HEK293 (cell line): ENCODE measurements at regions not wholly inside any gene's neighbourhood (a gene's known extent, or its start where the extent isn't known, plus 50 kb on each side); places are given as distances from the start of the nearest gene placed in this dataset.

Experiments used
- CTCF ChIA-PET: fragments of 350-600 bp; formaldehyde crosslinking; extraction: SDS; loops from one replicate; lab custom pipeline; 2021; ENCODE audit warnings: antibody characterized with exemption; lab: Yijun Ruan, JAX
- POLR2A ChIA-PET: fragments of 300-600 bp; formaldehyde crosslinking; extraction: SDS; loops from one replicate; lab custom pipeline; 2020; ENCODE audit warnings: antibody characterized with exemption, inconsistent platforms; lab: Yijun Ruan, JAX
- H3K27ac ChIP-seq: fragments of 200-500 bp; sonication (Bioruptor generic); 2 replicates; pipeline ENCODE4 v1.5.1; 2014; ENCODE audit warnings: low read depth, low read length, control low read depth, inconsistent platforms; ENCODE audit errors: extremely low read depth
- H3K36me3 ChIP-seq, 2 experiments: fragments of 200-500 bp in 1 of 2; sonication (Bioruptor generic) in 1 of 2; 1 replicate in 1 of 2; 2 replicates in 1 of 2; pipeline ENCODE4 v1.5.1; 2014 to 2017; ENCODE audit warnings: inconsistent platforms in 2 of 2, low read length in 2 of 2; ENCODE audit not compliant: control insufficient read depth in 2 of 2, insufficient read depth in 1 of 2
- H3K4me1 ChIP-seq: fragments of 200-500 bp; sonication (Bioruptor generic); 2 replicates; pipeline ENCODE4 v1.5.1; 2014; ENCODE audit warnings: mild to moderate bottlenecking, low read length, inconsistent platforms; ENCODE audit not compliant: control insufficient read depth, insufficient read depth
- H3K4me3 ChIP-seq: 2 replicates; pipeline ENCODE4 v1.5.1; 2011; ENCODE audit warnings: low read depth, mild to moderate bottlenecking, control low read depth, low read length, moderate library complexity
- H3K9me3 ChIP-seq: fragments of 200-500 bp; sonication (Bioruptor generic); 2 replicates; pipeline ENCODE4 v1.5.1; 2014; ENCODE audit warnings: low read depth, low read length, inconsistent platforms; ENCODE audit not compliant: control insufficient read depth, insufficient read depth
- BCL11B ChIP-seq: fragments of 450-650 bp; formaldehyde crosslinking; IDR thresholded peaks from 2 replicates; pipeline ENCODE4 v1.5.1; 2016; ENCODE audit warnings: low read depth, missing biosample characterization, missing genetic modification characterization
- CTCF ChIP-seq: fragments of 450-650 bp; formaldehyde crosslinking; IDR thresholded peaks from 2 replicates; pipeline ENCODE4 v1.5.1; 2016; ENCODE audit warnings: missing biosample characterization, missing genetic modification characterization
- REST ChIP-seq: fragments of 450-650 bp; formaldehyde crosslinking; IDR thresholded peaks from 2 replicates; pipeline ENCODE4 v1.5.1; 2016; ENCODE audit warnings: missing biosample characterization, missing genetic modification characterization
- TCF7L2 ChIP-seq: IDR thresholded peaks from 2 replicates; pipeline ENCODE4 v1.6.1; 2011; ENCODE audit warnings: low read depth, mild to moderate bottlenecking, inconsistent platforms, low read length, moderate library complexity, borderline replicate concordance
- WT1 ChIP-seq: fragments of 450-650 bp; formaldehyde crosslinking; IDR thresholded peaks from 2 replicates; pipeline ENCODE4 v1.5.1; 2016; ENCODE audit warnings: missing biosample characterization, missing genetic modification characterization
- ZBTB6 ChIP-seq: fragments of 450-650 bp; formaldehyde crosslinking; IDR thresholded peaks from 2 replicates; pipeline ENCODE4 v1.5.1; 2017; ENCODE audit warnings: missing biosample characterization, missing genetic modification characterization
- ZBTB7A ChIP-seq: fragments of 450-650 bp; formaldehyde crosslinking; IDR thresholded peaks from 2 replicates; pipeline ENCODE4 v1.5.1; 2016; ENCODE audit warnings: low read depth, missing biosample characterization, missing genetic modification characterization
- ZFP37 ChIP-seq: fragments of 450-650 bp; formaldehyde crosslinking; IDR thresholded peaks from 2 replicates; pipeline ENCODE4 v1.5.1; 2016; ENCODE audit warnings: missing biosample characterization, missing genetic modification characterization
- ZIC2 ChIP-seq: fragments of 450-650 bp; formaldehyde crosslinking; IDR thresholded peaks from 2 replicates; pipeline ENCODE4 v1.5.1; 2016; ENCODE audit warnings: missing biosample characterization, missing genetic modification characterization
- ZNF112 ChIP-seq: fragments of 450-650 bp; formaldehyde crosslinking; IDR thresholded peaks from 2 replicates; pipeline ENCODE4 v1.5.0; 2017; ENCODE audit warnings: missing biosample characterization, missing genetic modification characterization
- ZNF133 ChIP-seq: fragments of 450-650 bp; formaldehyde crosslinking; IDR thresholded peaks from 2 replicates; pipeline ENCODE4 v1.5.1; 2016; ENCODE audit warnings: missing biosample characterization, missing genetic modification characterization
- ZNF140 ChIP-seq: fragments of 450-650 bp; formaldehyde crosslinking; IDR thresholded peaks from 2 replicates; pipeline ENCODE4 v1.5.1; 2016; ENCODE audit warnings: missing biosample characterization, missing genetic modification characterization
- ZNF221 ChIP-seq: fragments of 450-650 bp; formaldehyde crosslinking; IDR thresholded peaks from 2 replicates; pipeline ENCODE4 v1.5.1; 2017; ENCODE audit warnings: missing biosample characterization, missing genetic modification characterization, borderline replicate concordance
- ZNF280D ChIP-seq: fragments of 450-650 bp; formaldehyde crosslinking; IDR thresholded peaks from 2 replicates; pipeline ENCODE4 v1.5.1; 2016; ENCODE audit warnings: missing biosample characterization, missing genetic modification characterization
- ZNF423 ChIP-seq: fragments of 450-650 bp; formaldehyde crosslinking; IDR thresholded peaks from 2 replicates; pipeline ENCODE4 v1.5.1; 2016; ENCODE audit warnings: missing biosample characterization, missing genetic modification characterization
- ZNF558 ChIP-seq: fragments of 450-650 bp; formaldehyde crosslinking; IDR thresholded peaks from 2 replicates; pipeline ENCODE4 v1.5.1; 2016; ENCODE audit warnings: missing biosample characterization, missing genetic modification characterization
- ZNF560 ChIP-seq: fragments of 450-650 bp; formaldehyde crosslinking; IDR thresholded peaks from 2 replicates; pipeline ENCODE4 v1.5.1; 2017; ENCODE audit warnings: missing biosample characterization, missing genetic modification characterization, borderline replicate concordance
- ZNF571 ChIP-seq: fragments of 450-650 bp; formaldehyde crosslinking; IDR thresholded peaks from 2 replicates; pipeline ENCODE4 v1.5.0; 2017; ENCODE audit warnings: missing biosample characterization, missing genetic modification characterization
- ZNF664 ChIP-seq: fragments of 450-650 bp; formaldehyde crosslinking; IDR thresholded peaks from 2 replicates; pipeline ENCODE4 v1.5.1; 2016; ENCODE audit warnings: missing biosample characterization, missing genetic modification characterization
- ZNF837 ChIP-seq: fragments of 450-650 bp; formaldehyde crosslinking; IDR thresholded peaks from 2 replicates; pipeline ENCODE4 v1.5.1; 2016; ENCODE audit warnings: missing biosample characterization, missing genetic modification characterization
- TF ChIP-seq, protein P1 (sequence below): fragments of 450-650 bp; formaldehyde crosslinking; IDR thresholded peaks from 2 replicates; pipeline ENCODE4 v1.5.1; 2017; ENCODE audit warnings: missing biosample characterization, missing genetic modification characterization

DNA sequence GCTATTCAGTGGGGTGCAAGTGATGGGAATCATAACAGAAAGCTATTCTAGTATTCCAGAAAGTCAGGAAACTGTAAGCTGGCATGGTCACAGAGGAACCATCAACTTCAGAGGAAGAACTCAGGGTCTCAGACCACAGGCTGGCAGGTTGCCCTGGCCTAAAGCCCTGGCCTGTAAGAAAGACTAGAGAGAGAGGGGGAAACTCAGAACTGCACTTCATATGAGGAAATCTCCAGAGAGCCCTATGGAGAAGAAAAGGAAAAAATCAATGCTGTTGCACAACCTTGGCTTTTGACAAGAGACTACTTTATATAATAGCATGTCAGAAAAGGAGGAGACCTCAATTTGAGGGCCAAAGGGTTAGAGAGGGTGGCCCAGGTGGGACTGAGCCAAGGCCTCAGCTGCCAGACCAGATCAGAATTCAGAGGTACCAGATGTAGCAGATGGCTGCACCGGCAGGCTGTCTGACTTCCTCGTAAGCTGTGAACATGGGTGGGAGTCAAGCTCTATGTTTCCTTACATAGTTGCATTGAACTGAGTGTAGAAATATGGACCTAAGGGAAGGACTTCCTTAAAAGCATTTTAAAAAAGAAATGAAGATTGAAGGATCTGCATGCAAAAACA, 333.8 kb downstream of the PDCD6IP start:
- TF ChIP-seq ZNF558 (no peak), CTCF (tag by site-specific recombination) (no peak), ZNF837 (no peak)
- H3K9me3 ChIP-seq = no peaks in the 10 kb centered on the region
- no peak overlapping the region for H3K4me3 ChIP-seq
- ChIA-PET CTCF (interaction anchor here (0.5 kb wide), 1 partner anchor 152 kb away, joined by 3 read pairs; no protein-coding TSS in a partner anchor), POLR2A (no interaction called here)
- no peaks in the 10 kb centered on the region for H3K4me1 ChIP-seq
- H3K27ac ChIP-seq = no peak overlapping the region
- no peaks in the 10 kb centered on the region for H3K36me3 ChIP-seq

DNA sequence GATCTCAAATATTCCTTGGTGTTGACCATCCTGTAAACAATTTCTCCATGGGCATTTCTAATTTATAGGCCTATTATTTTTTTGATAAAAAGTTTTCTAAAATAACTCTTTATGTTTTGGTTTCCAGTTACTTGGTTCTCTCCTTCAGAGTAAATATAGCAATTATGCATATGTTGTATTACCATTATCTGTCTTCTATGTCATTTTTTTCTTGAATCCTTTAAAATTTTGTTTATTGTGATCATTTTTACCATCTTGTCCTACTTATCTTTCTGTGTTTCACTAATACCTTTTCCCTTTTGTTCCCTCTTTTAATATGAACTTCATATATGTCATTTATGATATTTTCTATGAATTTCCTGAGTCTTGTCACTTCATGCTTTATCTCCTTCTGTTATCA, 341.1 kb downstream of the PDCD6IP start:
- no peak overlapping the region for H3K4me3 ChIP-seq
- H3K27ac ChIP-seq = no peak overlapping the region
- ChIA-PET POLR2A (no interaction called here), CTCF (interaction anchor here (0.6 kb wide), 1 partner anchor 113 kb away, joined by 3 read pairs; no protein-coding TSS in a partner anchor)
- no peaks in the 10 kb centered on the region for H3K4me1 ChIP-seq
- TF ChIP-seq ZBTB6 (tag by site-specific recombination) (no peak), ZNF140 (tag by site-specific recombination) (no peak), ZNF133 (tag by site-specific recombination) (peak; percentile 90), ZNF280D (no peak)
- H3K9me3 ChIP-seq = no peaks in the 10 kb centered on the region
- H3K36me3 ChIP-seq = no peaks in the 10 kb centered on the region

GRCh38 chr3:34140616-34141015, 342.2 kb downstream of the PDCD6IP start:
- Histone ChIP-seq H3K27ac (no peak overlapping the region), H3K4me1 (no peaks in the 10 kb centered on the region), H3K4me3 (no peak overlapping the region), H3K9me3 (no peaks in the 10 kb centered on the region), H3K36me3 (no peaks in the 10 kb centered on the region)
- TF ChIP-seq ZNF423 (tag by site-specific recombination) = no peak
- no peak for TF ChIP-seq TCF7L2
- no peak for TF ChIP-seq ZNF221 (tag by site-specific recombination)
- no peak for TF ChIP-seq ZNF664 (tag by site-specific recombination)
- no peak for TF ChIP-seq ZFP37 (tag by site-specific recombination)
- no peak for TF ChIP-seq ZIC2
- no peak for TF ChIP-seq BCL11B (tag by site-specific recombination)
- no peak for TF ChIP-seq ZNF560 (tag by site-specific recombination)
- TF ChIP-seq ZBTB7A (tag by site-specific recombination) = no peak
- TF ChIP-seq WT1 (tag by site-specific recombination) = no peak
- no peak for TF ChIP-seq REST (tag by site-specific recombination)
- no peak for TF ChIP-seq ZNF571 (tag by site-specific recombination)
- TF ChIP-seq, protein P1, sequence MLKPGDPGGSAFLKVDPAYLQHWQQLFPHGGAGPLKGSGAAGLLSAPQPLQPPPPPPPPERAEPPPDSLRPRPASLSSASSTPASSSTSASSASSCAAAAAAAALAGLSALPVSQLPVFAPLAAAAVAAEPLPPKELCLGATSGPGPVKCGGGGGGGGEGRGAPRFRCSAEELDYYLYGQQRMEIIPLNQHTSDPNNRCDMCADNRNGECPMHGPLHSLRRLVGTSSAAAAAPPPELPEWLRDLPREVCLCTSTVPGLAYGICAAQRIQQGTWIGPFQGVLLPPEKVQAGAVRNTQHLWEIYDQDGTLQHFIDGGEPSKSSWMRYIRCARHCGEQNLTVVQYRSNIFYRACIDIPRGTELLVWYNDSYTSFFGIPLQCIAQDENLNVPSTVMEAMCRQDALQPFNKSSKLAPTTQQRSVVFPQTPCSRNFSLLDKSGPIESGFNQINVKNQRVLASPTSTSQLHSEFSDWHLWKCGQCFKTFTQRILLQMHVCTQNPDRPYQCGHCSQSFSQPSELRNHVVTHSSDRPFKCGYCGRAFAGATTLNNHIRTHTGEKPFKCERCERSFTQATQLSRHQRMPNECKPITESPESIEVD (tag by site-specific recombination) = no peak
- no peak for TF ChIP-seq ZNF112
- CTCF ChIA-PET = no interaction called here
- POLR2A ChIA-PET = no interaction called here
